ENCODE measurements at regions not wholly inside any gene's neighbourhood (a gene's known extent, or its start where the extent isn't known, plus 50 kb on each side); places are given as distances from the start of the nearest gene placed in this dataset.

GRCh38 chr3:137294139-137294538 is 336.4 kb downstream of the IL20RB start:
- TF ChIP-seq CTCF (IDR thresholded peaks at IDR 0.05), result no peak
- no peak for TF ChIP-seq POLR2A (IDR thresholded peaks at IDR 0.05)
- no peak for TF ChIP-seq POLR2AphosphoS5 (IDR thresholded peaks at IDR 0.05; ENCODE audit: insufficient read depth in 1 of 2, low read depth in 1 of 2)
